ENCODE measurements at regions not wholly inside any gene's neighbourhood (a gene's known extent, or its start where the extent isn't known, plus 50 kb on each side); places are given as distances from the start of the nearest gene placed in this dataset.

GRCh38 chr17:47066095-47066494, 87.0 kb upstream of the RPRML start:
- TF ChIP-seq, protein P1, sequence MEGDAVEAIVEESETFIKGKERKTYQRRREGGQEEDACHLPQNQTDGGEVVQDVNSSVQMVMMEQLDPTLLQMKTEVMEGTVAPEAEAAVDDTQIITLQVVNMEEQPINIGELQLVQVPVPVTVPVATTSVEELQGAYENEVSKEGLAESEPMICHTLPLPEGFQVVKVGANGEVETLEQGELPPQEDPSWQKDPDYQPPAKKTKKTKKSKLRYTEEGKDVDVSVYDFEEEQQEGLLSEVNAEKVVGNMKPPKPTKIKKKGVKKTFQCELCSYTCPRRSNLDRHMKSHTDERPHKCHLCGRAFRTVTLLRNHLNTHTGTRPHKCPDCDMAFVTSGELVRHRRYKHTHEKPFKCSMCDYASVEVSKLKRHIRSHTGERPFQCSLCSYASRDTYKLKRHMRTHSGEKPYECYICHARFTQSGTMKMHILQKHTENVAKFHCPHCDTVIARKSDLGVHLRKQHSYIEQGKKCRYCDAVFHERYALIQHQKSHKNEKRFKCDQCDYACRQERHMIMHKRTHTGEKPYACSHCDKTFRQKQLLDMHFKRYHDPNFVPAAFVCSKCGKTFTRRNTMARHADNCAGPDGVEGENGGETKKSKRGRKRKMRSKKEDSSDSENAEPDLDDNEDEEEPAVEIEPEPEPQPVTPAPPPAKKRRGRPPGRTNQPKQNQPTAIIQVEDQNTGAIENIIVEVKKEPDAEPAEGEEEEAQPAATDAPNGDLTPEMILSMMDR (IDR thresholded peaks at IDR 0.05) = no peak
- no peak for TF ChIP-seq EZH2 (IDR thresholded peaks at IDR 0.05)

Measured in neural progenitor cell (in vitro differentiated cells).